HK-2 (cell line): ENCODE measurements at regions not wholly inside any gene's neighbourhood (a gene's known extent, or its start where the extent isn't known, plus 50 kb on each side); places are given as distances from the start of the nearest gene placed in this dataset.
"Not testable (repeated sequence)": the region's sequence is repeated elsewhere in the genome, so short reads cannot be mapped to it uniquely, and the experiment has no call there.

Experiments
- DNase-seq: peaks from one replicate; pipeline ENCODE4 v3.0.0-alpha.2; 2018; ENCODE audit not compliant: unreplicated experiment

DNA sequence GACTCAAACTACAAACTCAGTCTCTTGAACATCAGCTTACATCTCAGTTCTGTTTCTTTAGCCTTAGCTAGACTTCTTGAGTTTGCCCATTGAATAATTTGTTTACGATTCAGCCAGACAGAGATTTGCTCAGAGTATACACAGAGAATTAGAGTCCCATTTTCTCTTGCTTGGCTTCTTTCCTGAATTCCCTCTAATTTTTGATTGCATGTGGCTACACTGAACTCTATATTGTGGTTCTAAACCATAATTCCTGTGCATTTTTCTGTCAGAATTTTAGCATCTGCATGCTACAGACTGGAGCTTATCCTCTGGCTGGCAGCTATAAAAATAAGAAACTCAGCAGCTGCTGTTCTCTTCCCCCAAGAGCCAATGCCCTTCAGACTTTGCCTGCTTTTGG is 354.9 kb downstream of the MDFIC start:
- DNase-seq: no peak

DNA sequence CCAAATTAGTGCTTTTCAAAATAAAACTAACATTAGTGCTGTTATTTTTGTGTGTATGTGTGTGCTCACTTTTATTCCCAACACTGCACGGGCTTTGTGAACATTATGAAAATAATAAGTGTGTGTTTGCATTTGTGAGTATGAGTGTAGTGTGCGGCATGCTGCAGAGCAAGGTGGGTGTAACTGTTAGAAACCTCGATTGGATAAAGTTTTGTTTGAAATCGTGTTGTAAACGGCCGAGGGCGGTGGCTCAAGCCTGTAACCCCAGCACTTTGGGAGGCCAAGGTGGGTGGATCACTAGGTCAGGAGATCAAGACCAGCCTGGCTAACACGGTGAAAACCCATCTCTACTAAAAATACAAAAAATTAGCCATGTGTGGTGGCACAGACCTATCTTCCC is 352.0 kb downstream of the MDFIC start:
- DNase-seq: not testable (repeated sequence)

DNA sequence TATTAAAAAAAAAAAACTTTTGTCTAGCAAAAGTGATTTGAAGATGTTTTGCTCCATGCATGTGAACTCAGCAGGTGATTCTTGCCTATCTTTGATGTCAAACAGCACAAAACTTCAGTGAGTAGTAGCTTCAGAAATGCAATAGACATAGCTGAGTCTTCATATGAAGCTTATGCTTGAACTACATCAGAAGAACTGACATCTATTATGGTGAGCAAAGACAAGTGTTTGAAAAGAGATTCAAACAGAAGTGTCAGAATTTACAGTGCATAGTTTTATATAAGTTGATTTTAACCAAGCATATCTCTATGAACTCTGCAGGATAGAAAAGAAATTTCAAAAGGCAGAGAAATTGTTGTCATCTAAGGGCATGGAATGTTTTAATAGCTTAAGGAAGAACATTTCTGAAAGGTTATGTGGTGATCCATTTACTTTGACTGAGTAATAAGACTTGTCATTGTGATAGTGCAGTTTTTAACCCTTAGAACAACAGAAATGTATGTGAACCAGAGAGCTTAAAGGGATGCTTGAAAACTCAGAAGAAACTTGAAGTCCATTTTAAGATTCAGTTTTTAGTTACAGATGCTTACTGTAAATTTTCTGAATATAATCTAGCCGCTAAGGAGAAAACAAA is 351.4 kb downstream of the MDFIC start:
- no peak for DNase-seq

DNA sequence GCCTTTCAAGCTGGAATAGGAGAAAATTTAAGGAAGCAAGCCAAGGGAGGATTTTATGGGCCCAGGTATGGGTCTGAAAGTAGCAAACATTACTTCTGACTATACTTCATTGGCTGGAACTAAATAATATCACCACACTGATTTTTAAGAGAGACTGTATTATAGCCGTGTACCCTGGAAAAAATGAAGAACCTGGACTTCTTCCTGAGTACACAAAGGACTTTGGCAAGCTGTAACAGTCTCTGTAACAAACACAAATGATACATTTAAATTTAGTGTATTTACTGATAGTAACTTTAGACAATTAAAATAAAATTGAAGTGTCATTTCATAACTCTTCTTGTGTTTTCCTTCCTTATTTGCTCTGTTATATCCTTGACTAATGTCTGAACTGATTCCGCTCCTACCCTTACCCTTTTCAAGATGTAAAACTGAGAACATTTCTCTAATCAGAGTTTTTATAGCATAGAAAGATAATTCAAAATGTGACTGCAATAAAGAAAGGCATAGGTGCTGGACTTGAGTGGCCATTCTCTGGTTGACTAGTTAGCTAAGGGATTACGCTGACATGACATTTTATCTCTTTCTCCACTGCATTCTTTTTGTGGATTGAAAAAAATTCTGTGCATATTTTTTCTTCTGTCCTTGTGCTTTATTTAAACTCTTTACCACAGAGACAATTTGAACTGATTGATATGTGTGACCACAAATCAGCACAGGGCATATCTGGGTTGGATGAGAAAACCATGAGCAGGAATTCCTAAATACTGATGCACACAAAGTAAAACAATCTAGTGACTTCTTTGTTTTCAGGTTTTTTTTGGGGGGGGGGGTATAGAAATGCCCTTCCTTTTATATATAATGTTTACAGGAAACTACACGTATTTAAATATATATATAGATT is 349.7 kb downstream of the MDFIC start:
- no peak for DNase-seq

DNA sequence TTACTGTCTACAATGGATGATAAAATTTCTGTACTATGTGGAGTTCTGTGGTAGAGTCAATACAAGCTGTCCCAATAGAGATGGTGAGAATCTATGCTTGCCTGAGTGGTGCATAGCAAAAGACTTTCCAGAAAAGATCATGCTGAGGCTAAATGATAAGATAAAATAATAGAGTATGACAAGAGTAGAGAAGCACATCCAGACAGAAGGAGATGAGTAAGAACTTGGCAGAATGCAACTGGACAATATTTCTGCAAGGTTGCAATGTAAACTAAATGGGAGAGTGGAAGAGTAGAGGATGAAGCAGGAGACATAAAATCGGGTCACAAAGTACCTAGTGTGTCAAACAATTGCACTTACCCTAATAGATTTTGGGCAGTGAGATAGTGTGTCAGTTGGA is 347.6 kb downstream of the MDFIC start:
- DNase-seq: no peak

DNA sequence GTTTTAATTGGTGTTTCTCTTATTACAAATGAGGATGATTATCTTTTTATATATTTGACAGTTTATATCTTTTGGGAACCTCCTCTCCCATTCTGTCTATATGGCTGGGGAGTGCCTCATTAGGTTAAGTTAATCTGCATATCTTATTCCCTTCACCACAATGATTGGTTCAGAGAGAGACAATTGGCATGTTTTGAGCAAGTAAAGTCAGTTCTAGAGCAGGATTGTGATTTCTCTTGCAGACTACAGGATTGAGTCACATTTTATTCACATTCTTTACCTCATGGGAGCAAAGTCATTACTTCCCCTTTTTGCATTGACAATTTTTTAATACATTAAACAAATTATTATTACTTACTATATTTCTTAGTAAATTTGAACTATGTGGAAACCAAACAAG is 345.6 kb downstream of the MDFIC start:
- no peak for DNase-seq

DNA sequence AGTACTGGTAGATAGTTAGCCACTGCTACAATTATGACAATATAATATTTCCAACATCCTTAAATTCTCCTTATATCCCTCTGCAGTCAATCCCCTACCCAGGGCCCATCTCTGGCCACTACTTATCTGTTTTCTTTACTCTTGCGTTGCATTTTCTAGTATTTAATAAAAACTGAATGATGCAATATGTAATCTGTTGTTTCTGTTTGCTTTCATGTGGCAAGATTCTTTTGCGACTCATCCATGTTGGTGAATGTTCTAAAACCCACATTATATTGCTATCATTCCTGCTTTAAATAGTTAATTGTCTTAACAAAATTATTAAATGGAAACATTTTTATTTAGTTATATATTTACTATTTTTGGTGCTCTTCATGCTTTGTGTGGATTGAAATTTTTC is 338.5 kb downstream of the MDFIC start:
- no peak for DNase-seq

DNA sequence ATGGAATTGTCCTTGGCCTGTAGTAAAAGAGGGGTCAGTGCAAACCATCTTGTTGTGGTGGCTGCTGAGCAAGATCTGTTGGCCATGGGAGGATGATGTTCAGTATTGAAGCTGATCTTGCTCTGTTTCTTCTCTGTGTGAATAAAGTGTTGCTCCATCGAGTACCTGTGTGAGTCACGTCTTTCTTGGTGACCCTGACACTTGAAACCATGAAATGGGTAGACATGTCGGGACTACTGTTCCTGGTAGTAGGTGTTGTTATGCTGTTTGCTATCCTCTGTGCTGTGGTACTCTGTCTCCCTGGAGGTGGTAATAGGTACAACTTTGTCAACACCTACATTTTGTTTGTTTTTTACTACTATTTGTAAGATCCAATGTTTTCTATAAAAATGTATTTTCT is 330.6 kb downstream of the MDFIC start:
- DNase-seq: no peak

DNA sequence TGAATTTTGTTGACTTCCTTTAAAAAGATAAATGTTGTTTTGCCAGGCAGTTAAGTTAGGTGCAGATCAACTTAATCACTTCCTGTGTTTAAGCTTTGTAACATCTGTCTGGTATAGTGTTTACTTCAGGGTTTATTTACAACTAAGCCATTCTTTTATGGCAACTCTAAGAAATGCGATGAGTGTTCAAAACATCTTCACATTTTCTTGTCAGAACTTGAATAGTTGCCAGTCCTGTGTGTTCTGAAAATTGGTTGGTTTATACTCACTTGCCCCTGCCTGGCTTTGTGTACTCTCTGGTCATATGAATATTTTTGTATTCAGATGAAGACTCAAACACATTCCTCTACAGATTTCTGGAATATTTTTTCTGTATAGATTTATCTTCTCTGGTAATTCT is 327.2 kb downstream of the MDFIC start:
- DNase-seq: no peak

DNA sequence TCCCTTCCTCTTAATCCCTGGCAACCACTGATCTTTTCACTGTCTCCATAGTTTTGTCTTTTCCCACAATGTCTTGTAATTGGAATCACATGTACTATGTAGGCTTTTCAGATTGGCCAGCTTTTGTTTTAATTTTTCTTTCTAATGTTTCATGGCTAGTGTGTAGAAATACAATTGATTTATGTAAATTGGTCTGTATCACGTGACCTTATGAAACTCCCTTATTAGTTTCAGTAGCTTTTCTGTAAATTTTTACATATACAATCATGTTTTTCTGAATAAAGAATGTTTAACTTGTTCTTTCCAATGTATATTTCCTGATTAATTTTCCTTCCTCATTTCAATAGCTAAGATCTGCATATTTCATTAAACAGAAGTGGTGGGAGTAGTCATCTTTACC is 319.3 kb downstream of the MDFIC start:
- no peak for DNase-seq

DNA sequence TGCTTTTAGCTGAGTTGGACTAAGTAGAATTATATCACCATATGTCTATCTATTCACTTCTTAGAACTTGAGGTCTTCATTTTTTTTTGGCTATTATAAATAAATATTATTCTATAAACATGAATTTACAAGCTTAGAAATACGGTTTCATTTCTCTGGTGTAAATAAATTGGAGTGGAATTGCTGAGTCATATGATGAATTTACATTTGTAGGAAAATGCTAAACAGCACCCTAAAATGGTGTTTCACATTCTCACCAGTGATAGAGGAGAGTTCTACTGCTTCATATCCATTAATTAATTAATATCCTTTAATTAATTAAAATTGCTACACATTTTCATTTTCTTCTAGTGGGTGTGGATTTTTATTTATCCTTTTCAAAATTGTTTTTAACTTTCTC is 318.3 kb downstream of the MDFIC start:
- DNase-seq: no peak

DNA sequence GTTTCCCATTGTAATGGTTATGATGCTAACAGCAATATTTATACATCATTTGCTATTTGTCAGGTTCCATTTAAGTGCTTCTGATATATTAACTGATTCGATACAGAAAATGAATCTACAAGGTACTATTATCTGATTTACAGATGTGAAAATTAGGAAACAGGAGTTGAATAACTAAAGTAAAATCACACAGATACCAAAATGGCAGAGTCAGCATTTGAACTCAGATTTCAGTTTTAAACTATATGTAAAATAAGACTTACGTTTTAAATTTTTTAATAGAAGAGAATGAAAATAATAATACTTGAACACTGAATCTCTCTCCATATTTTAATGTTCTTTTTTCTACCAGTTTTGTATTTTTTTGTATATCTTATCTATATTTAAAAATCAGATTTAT is 313.2 kb downstream of the MDFIC start:
- DNase-seq: no peak

DNA sequence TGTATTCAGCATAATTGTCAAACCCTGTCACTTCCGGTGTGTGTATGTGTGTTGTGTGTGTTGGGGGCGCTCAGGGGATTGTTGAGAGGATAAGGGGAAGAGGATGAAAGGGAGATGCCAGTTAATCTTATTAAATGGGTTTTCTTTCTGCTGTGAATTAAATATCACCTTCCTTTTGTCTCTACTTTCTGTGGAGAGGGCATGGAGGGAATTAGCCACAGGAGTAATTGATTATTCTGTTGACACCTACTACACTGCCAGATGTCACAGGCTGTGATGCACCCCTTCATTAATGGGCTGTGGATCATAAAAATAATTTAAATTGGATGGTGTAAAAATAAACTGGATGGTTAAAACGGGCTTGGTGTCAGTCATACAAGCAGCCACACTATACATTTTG is 311.9 kb downstream of the MDFIC start:
- DNase-seq: no peak

DNA sequence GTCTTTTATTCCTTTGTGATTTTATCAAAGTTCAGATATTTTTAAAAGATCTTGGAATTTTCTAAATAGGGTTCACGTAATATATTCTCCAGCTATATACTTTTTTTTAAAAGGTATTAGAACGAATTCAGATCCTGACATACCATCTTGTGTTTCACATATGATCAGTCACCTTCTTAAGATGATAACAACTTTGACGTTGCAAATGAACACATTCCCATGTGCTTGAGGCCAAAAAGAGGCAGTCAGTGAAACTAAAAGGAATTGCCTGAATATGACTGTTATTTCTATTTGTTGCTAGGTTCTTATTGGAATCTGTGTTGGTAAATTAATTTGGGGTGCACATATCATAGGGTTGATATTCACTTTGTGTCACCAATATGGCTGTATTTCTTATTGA is 310.1 kb downstream of the MDFIC start:
- no peak for DNase-seq

DNA sequence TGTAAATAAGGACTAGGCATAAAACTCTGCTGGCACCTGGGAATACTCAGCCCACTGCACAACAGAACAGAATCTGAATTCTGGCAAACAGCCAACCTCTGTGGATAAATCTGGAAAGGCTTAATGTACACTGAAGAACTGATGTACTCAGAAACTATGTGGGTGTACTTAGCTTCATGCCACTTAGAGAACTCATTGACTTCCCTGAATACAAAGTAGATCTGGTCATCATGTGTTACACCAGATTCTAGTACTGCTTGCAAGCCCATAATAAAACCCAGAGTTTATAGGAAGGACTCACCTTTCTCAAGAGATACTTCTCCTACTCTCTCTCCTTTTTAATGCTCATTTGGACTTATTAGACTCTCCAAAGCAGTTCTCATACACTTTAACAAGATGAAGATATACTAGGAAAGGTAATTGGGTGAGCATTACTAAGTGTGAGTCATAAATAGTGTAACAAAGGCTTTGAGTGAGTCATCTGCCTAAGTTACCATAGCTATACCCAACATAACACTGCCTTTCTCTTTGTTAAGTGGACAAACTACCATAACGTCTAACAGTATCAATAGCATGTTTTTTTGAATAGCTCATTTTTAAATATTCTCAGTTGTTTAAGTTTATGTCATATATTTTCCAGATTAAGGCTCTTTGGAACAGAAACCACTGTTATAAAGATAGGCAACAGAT is 309.1 kb downstream of the MDFIC start:
- peak; percentile 13 for DNase-seq

DNA sequence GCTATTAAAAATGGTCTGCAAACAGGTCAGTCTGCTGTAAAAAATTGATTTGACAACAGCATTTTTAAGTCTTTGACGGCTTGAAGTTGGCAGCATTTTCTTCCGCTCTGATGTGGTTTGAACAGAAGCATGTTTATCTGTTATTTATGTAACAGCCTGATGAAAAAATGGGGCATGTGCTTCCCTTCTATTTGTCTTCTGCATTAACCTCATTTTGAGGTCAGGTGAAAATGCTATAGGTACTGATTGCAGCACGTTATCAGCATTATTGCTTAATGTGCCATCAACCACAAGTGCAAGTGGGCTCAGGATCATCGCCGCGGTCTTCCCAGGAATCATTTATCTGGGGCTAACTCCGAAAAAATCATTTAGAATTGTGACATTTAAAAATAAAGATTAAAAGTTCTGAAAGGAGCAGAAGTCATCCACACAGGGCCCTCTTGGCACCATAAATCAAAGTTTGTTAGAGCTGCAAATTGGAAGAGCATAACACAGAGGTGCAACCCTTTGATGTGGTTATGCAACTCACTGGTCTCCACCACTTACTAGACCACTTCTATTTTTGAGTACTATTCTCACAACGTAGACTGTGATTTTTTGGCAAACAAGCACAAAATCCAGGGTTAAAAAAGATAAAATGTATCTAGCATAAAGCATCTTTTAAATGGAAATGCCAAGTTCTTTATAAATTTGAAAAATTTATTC is 307.7 kb downstream of the MDFIC start:
- DNase-seq: no peak

DNA sequence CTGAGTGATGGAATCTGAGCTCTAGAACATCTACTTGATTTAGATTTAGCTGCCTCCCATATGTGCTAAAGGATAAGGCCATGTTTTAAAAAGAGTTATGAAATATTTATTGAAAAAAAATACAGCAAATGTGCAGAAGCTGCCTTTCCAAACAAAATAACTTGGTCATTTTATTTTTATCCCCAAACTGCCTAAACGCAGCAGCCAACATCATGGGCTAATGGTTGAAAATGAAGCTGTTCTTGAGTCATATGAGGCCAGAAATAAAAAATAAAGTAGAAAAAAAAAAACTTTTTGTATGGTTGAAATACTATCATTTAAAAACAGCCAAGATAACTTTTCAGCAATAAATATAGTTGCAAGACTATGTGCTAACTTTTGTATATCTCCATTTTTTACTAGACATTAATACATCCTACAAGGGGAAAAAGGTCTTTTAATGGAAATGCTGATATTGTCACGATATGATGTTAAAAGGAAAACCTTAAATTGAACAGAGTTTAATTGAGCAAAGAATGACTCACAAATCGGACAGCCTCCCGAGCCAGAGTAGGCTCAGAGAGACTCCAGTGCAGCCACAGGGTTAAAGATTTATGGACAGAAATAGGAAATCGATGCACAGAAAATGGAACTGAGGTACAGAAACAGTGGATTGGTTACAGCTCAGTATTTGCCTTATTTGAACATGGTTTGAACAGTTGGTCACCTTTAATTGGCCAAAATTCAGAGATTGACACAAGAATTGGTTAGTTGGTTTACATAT is 305.8 kb downstream of the MDFIC start:
- DNase-seq: peak; percentile 14

DNA sequence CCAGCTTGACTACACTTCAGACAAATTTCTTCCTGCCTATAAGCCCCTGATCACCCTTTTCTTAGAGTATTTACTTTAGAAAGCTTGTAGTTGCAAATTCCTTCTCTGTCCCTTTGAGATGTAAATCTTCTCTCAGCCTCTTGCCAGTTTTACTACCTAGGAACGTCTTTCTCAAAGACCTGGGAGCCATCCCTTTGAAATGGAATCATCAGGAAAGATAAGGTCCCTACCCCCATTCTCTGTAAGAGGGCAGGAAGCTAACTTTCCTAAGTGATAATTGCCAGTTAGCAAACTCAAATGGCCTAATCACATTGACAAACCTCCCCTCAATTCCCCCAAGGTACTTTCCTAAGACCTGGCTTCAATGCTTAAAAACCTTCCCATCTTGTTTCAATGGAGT is 304.5 kb downstream of the MDFIC start:
- DNase-seq: no peak

DNA sequence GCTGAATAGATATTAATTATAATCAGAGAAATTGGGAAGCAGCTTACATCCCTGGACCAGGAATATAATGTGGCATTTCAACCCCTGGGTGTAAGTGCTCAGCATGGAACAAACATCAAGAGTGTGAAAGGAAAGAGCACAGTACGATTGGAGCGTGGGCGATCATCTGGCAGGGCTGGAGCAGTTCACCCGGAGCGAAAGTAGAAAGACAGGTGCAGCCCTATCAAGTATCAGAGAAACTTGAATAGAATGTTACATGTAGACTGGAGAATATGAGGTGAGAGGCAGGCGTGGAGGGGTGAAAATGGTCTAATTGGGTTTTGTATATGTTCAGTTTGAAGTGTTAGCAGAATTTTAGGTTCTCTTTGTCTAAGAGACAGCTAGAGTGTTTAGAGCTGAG is 303.0 kb downstream of the MDFIC start:
- no peak for DNase-seq

DNA sequence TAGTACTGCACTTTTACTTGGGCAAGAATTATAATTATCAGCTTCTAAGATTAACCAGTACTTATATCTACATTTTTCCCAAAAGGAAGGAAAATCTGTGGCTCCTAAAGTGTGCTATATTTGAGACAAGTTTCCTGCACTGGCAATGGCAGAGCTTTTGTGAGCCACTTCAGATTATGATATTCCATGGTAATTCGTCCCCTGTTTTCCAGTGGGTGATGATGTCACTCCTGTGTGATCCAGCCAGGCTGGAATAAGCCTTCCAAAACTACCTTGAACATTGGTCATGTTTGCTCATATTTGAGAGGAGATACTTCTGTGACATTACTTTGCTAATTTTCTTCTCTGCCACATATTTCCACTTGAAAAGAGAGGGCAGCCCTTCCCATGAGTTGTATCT is 302.1 kb downstream of the MDFIC start:
- no peak for DNase-seq

DNA sequence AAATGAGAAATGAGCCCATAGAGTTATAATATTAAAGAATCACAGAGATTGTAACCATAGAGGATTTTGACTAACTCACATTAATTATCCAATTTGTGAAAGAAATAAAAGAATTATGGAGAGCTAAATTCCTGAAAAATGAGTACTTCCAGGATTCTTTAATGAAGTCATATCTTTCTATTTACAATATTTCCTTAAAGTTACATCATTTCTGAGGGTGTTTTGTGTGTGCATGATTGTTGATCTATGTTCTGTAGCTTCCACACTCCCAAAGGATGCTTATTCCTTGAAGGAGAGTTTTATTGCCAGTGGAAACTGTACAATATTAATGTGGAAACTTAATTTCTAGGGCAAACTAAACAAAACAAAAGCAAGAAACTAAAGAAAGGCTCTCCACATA is 299.6 kb downstream of the MDFIC start:
- DNase-seq: no peak

DNA sequence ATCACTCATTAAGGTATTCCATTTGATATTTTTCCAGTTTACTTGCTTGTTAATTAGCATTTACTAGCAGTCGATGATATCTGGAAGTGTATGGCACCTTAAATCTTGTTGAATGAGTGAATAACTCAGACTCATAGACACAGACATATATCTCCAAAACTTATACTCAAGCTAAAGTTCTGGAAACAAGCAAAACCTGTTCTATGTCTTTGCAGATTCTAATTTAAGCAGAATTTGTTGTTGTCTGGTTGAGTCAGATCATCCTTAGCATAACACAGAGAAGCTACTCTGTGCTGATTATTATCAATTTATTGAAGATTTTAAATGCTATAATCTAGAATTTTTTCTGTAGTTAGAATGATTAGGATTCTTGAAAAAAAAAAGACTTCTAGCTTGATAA is 296.2 kb downstream of the MDFIC start:
- DNase-seq: no peak
